GM21717 (cell line): ENCODE measurements at regions not wholly inside any gene's neighbourhood (a gene's known extent, or its start where the extent isn't known, plus 50 kb on each side); places are given as distances from the start of the nearest gene placed in this dataset.
"Not testable (repeated sequence)": the region's sequence is repeated elsewhere in the genome, so short reads cannot be mapped to it uniquely, and the experiment has no call there.

Source experiments
- ATAC-seq: cut with Tn5 transposase; IDR thresholded peaks from one replicate; pipeline ENCODE4 v1.9.1; 2021; ENCODE audit warnings: mild to moderate bottlenecking, moderate library complexity; ENCODE audit not compliant: unreplicated experiment

GRCh38 chr12:90515199-90516175 lies 439.5 kb downstream of the CCER1 start:
- peak; percentile 99 for ATAC-seq

GRCh38 chr12:90514325-90514724 lies 440.7 kb downstream of the CCER1 start:
- ATAC-seq = no peak

- no peak for ATAC-seq
These were observed 442.5 kb downstream of the CCER1 start for GRCh38 chr12:90512518-90512917.

- ATAC-seq = no peak
These were observed 444.0 kb downstream of the CCER1 start for GRCh38 chr12:90510948-90511347.

GRCh38 chr12:90504806-90505205 lies 450.2 kb downstream of the CCER1 start:
- ATAC-seq = no peak

- no peak for ATAC-seq
These were observed 452.9 kb downstream of the CCER1 start for GRCh38 chr12:90502070-90502469.

GRCh38 chr12:90501412-90501811 lies 453.6 kb downstream of the CCER1 start:
- ATAC-seq = no peak

- ATAC-seq = no peak
These were observed 455.2 kb downstream of the CCER1 start for GRCh38 chr12:90499795-90500194.

- no peak for ATAC-seq
These were observed 456.9 kb downstream of the CCER1 start for GRCh38 chr12:90497923-90498545.

GRCh38 chr12:90490355-90490754 lies 464.6 kb downstream of the CCER1 start:
- ATAC-seq = no peak

GRCh38 chr12:90489141-90489540 lies 465.8 kb downstream of the CCER1 start:
- ATAC-seq = no peak

GRCh38 chr12:90485560-90485959 lies 469.4 kb downstream of the CCER1 start:
- no peak for ATAC-seq

GRCh38 chr12:90484094-90484493 lies 470.9 kb downstream of the CCER1 start:
- ATAC-seq = no peak

- ATAC-seq = no peak
These were observed 473.2 kb downstream of the CCER1 start for GRCh38 chr12:90481748-90482147.

GRCh38 chr12:90479237-90479636 lies 475.7 kb downstream of the CCER1 start:
- no peak for ATAC-seq

- no peak for ATAC-seq
These were observed 481.1 kb downstream of the CCER1 start for GRCh38 chr12:90473831-90474230.

GRCh38 chr12:90460681-90461080 lies 494.3 kb downstream of the CCER1 start:
- no peak for ATAC-seq

- ATAC-seq = no peak
These were observed 498.7 kb downstream of the CCER1 start for GRCh38 chr12:90456248-90456647.

- no peak for ATAC-seq
These were observed 499.2 kb downstream of the CCER1 start for GRCh38 chr12:90455756-90456155.

- no peak for ATAC-seq
These were observed 505.4 kb downstream of the CCER1 start for GRCh38 chr12:90449611-90450010.

GRCh38 chr12:90443466-90443865 lies 511.5 kb downstream of the CCER1 start:
- ATAC-seq = not testable (repeated sequence)

GRCh38 chr12:90441431-90441830 lies 513.5 kb downstream of the CCER1 start:
- no peak for ATAC-seq
